Pulmonary artery endothelial cell (primary cell): ENCODE measurements at regions not wholly inside any gene's neighbourhood (a gene's known extent, or its start where the extent isn't known, plus 50 kb on each side); places are given as distances from the start of the nearest gene placed in this dataset.

Experiments
- DNase-seq: peaks from one replicate; pipeline ENCODE4 v3.0.0-alpha.2; 2011; ENCODE audit warnings: low read depth, low spot score

GRCh38 chr11:25863986-25864385, 467.9 kb upstream of the ANO3 start:
- DNase-seq = no peak

GRCh38 chr11:25876456-25876965, 455.4 kb upstream of the ANO3 start:
- no peak for DNase-seq

GRCh38 chr11:25886036-25886435, 445.9 kb upstream of the ANO3 start:
- DNase-seq = no peak

GRCh38 chr11:25890626-25891260, 441.2 kb upstream of the ANO3 start:
- no peak for DNase-seq

- DNase-seq = no peak
These were observed 440.0 kb upstream of the ANO3 start for GRCh38 chr11:25891960-25892359.

- DNase-seq = no peak
These were observed 432.2 kb upstream of the ANO3 start for GRCh38 chr11:25899617-25900160.

- no peak for DNase-seq
These were observed 431.1 kb upstream of the ANO3 start for GRCh38 chr11:25900814-25901213.

- no peak for DNase-seq
These were observed 430.5 kb upstream of the ANO3 start for GRCh38 chr11:25901415-25901814.

- DNase-seq = no peak
These were observed 429.5 kb upstream of the ANO3 start for GRCh38 chr11:25902476-25902875.

- DNase-seq = no peak
These were observed 423.2 kb upstream of the ANO3 start for GRCh38 chr11:25908726-25909125.

- no peak for DNase-seq
These were observed 421.8 kb upstream of the ANO3 start for GRCh38 chr11:25910086-25910485.

- no peak for DNase-seq
These were observed 411.6 kb upstream of the ANO3 start for GRCh38 chr11:25920356-25920755.

- no peak for DNase-seq
These were observed 407.3 kb upstream of the ANO3 start for GRCh38 chr11:25924586-25924985.

GRCh38 chr11:25925359-25925758, 406.6 kb upstream of the ANO3 start:
- no peak for DNase-seq

- DNase-seq = no peak
These were observed 404.4 kb upstream of the ANO3 start for GRCh38 chr11:25927411-25927953.

- no peak for DNase-seq
These were observed 403.9 kb upstream of the ANO3 start for GRCh38 chr11:25928076-25928475.

GRCh38 chr11:25938952-25939351, 393.0 kb upstream of the ANO3 start:
- DNase-seq = no peak

GRCh38 chr11:25939691-25940090, 392.2 kb upstream of the ANO3 start:
- no peak for DNase-seq

GRCh38 chr11:25941353-25941752, 390.6 kb upstream of the ANO3 start:
- DNase-seq = no peak

- no peak for DNase-seq
These were observed 388.9 kb upstream of the ANO3 start for GRCh38 chr11:25943031-25943430.

GRCh38 chr11:25943777-25944661, 387.9 kb upstream of the ANO3 start:
- no peak for DNase-seq

GRCh38 chr11:25949918-25950317, 382.0 kb upstream of the ANO3 start:
- no peak for DNase-seq
